ENCODE measurements at regions not wholly inside any gene's neighbourhood (a gene's known extent, or its start where the extent isn't known, plus 50 kb on each side); places are given as distances from the start of the nearest gene placed in this dataset.
"Not testable (repeated sequence)": the region's sequence is repeated elsewhere in the genome, so short reads cannot be mapped to it uniquely, and the experiment has no call there.

GRCh38 chr17:28247671-28248555 lies 71.1 kb upstream of the TMEM97 start:
- no peak for DNase-seq (ENCODE audit: low read depth)

DNA sequence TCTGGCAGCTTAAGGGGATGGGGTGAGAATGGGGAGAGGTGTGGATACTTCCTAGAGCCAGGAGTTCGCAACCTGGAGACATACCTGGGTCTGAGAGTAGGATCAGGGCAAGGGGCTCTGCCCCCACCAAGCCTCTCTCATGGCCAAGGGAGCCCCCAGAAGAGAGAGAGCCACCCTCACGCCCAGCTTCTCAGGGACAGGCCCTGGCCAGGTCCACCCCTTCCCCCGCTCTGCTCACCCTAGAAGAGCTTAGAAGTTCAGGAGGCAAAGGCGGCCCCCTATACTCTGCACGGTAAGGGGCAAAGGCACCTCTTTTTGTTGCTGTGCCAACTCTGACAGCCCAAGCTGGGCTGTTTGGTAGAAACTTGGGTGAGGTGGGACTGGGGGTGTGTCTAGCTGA lies 69.3 kb upstream of the TMEM97 start:
- no peak for DNase-seq (ENCODE audit: low read depth)

DNA sequence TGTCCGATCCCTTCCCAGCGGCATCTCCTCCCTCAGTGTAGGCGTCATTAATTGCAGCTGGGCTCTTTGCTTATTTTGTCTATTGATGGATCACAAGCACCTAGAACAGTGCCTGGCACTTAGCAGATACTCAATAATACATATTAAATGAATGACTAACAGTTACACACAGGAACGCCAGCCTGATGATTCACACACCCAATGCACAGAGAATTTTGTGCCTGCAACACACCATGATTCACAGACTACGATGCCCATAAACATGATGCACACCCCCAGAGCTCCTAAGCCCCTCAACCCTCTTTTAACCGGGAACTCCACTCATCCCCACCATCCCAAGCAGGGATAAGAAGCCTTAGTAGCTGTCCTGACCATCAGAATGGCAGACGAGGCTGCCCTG lies 66.6 kb upstream of the TMEM97 start:
- DNase-seq (ENCODE audit: low read depth), result peak; percentile 52

- no peak for DNase-seq (ENCODE audit: low read depth)
Measured at GRCh38 chr17:28253663-28254062, 65.3 kb upstream of the TMEM97 start.

GRCh38 chr17:28255616-28256015 lies 63.4 kb upstream of the TMEM97 start:
- DNase-seq (ENCODE audit: low read depth), result no peak

DNA sequence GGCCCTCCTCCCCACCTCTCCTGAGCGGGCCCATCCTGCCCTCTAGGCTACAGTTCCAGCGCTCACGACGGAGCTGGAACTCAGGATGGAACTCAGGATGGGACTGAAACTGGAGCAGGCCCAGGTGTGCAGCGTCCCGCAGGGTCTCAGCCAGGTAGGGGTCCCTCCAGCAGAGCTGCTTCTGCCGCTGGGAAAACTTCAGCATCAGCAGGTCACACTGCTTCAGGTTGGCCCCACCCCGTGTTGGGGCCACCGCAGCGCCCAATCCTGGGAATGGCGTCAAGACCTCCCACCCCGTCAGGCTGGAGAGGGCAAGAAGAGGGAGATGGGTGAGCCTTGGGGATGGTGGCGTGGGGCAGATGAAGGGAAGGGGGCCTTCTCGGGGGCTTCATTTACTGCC lies 62.6 kb upstream of the TMEM97 start:
- DNase-seq (ENCODE audit: low read depth), result no peak

DNA sequence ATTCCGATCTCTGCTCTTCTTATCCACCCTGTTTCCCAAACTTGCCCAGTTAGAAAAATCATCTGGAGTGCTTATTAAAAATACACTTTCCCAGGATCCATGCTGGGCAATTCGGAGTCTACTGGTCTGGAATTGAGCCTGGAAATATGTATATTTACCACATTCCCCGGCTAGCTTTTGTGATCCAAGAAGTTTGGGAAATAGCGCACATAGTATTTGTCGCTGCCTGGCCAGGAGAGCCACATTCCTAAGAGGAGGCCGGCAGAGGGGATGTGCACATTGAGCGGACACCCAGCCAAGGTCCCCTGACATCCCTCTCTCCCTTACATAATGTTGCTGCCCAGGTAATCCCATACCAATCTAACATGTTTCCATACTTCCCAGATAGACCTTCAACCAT lies 62.1 kb upstream of the TMEM97 start:
- no peak for DNase-seq (ENCODE audit: low read depth)

DNA sequence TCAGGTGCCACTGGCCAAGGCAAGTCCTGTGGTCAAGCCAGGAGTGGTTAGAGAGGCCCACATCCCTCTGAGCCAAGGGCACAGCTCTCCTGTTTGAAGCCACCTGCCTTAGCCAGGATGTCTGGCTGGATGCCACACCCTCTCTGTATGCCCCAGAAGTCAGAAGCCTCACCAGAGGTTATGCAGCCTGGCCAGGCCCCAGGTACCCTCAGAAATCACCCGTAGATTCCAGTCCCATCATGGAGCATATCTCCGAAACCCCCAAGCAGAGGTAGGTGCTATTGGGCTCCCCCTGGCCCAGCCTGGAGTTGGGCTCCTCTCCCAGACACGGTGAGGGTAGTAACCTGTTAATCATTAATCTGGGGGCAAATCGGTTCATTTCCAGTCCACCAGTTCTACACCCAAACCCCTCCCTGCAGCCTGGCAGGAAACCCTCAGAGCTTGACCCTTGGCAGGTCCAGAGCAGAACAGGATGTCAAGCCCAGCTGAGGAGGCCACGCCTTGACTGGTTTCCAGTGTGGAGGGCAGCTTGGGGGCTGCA lies 60.6 kb upstream of the TMEM97 start:
- DNase-seq (ENCODE audit: low read depth), result no peak

DNA sequence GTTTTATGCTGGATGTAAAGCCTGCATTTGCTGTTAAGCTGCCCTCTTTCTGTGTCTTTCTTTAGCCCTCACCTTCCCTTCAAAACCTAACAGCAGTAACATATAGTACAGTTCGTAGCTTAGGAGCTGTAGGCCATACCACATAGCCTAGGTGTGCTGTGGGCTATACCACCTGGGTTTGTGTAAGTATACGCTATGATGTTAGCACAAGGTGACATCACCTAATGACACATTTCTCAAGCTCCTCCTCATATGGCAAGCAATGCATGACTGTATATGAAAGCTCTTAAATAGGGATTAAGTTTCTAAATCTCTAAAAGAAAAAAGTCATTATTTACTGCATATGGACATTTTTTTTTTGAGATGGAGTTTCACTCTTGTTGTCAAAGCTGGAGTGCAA lies 57.8 kb upstream of the TMEM97 start:
- no peak for DNase-seq (ENCODE audit: low read depth)

GRCh38 chr17:28262123-28262745 lies 56.8 kb upstream of the TMEM97 start:
- DNase-seq (ENCODE audit: low read depth), result not testable (repeated sequence)

GRCh38 chr17:28264902-28265548 lies 54.0 kb upstream of the TMEM97 start:
- not testable (repeated sequence) for DNase-seq (ENCODE audit: low read depth)

DNA sequence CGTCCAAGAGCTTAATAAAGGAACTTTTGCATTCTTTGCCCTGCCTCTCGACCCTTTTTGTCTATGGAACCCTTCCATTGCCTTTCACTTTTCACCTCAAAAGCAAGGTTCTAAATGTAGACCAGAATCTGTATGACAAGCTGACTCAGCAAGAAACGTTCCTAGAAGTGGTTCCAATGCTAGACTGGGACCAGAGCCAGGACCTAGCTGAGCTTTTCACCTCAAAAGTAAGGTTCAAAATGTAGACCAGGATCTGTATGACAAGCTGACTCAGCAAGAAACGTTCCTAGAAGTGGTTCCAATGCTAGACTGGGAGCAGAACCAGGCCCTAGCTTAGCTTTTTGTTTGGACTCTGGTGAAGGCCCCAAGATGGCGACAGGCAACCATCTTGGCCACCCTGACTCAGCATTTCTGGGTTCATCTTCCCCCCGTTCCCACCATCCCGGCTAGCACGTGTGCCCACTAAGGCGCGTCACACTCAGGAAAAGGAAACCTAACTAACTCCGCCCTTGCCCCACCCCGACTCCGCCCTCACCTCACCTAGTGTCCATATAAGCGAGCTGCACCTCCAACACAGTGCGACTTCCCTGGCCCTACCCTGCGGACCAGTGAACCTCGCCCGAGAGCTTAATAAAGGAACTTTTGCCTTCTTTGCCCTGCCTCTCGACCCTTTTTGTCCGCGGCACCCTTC lies 53.0 kb upstream of the TMEM97 start:
- not testable (repeated sequence) for DNase-seq (ENCODE audit: low read depth)

DNA sequence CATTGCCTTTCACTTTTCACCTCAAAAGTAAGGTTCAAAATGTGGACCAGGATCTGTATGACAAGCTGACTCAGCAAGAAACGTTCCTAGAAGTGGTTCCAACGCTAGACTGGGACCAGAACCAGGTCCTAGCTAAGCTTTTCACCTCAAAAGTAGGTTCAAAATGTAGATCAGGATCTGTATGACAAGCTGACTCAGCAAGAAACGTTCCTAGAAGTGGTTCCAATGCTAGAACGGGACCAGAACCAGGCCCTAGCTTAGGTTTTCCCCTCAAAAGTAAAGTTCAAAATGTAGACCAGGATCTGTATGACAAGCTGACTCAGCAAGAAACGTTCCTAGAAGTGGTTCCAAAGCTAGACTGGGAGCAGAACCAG lies 52.5 kb upstream of the TMEM97 start:
- DNase-seq (ENCODE audit: low read depth), result not testable (repeated sequence)

GRCh38 chr17:28266926-28267719 lies 51.9 kb upstream of the TMEM97 start:
- not testable (repeated sequence) for DNase-seq (ENCODE audit: low read depth)

GRCh38 chr17:28267720-28268609 lies 51.0 kb upstream of the TMEM97 start:
- DNase-seq (ENCODE audit: low read depth), result no peak

GRCh38 chr17:28268610-28269313 lies 50.2 kb upstream of the TMEM97 start:
- no peak for DNase-seq (ENCODE audit: low read depth)
